PC-9 (cell line): ENCODE measurements at regions not wholly inside any gene's neighbourhood (a gene's known extent, or its start where the extent isn't known, plus 50 kb on each side); places are given as distances from the start of the nearest gene placed in this dataset.

ENCODE experiments used
- BruUV-seq: library from RNA; stranded (reverse); fragments of 400-500 nt; replicated peaks from 2 replicates; lab custom pipeline; 2021; lab: Mats Ljungman, UMichigan
- CTCF ChIA-PET: fragments of 300-600 bp; sonication (Branson Sonifier 250); formaldehyde crosslinking; loops from one replicate; lab custom pipeline; 2022; ENCODE audit warnings: antibody characterized with exemption; lab: Charles Lee
- POLR2A ChIA-PET: fragments of 300-600 bp; sonication (Branson Sonifier 250); formaldehyde crosslinking; loops from one replicate; lab custom pipeline; 2022; ENCODE audit warnings: antibody characterized with exemption; ENCODE audit not compliant: unreplicated experiment; lab: Charles Lee
- DNase-seq, 2 experiments: peaks; one replicate each; pipeline versions ENCODE4 v3.0.0 to v3.0.0-alpha.2; 2015 to 2022; ENCODE audit warnings: mixed read lengths in 1 of 2
- H2AFZ ChIP-seq: fragments of 200-600 bp; sonication (generic); 2 replicates; pipeline ENCODE4 v1.8.1; 2017; ENCODE audit warnings: antibody characterized with exemption
- H3F3A ChIP-seq: fragments of 200-600 bp; sonication (generic); 2 replicates; pipeline ENCODE4 v1.8.1; 2017; ENCODE audit warnings: antibody characterized with exemption, mild to moderate bottlenecking, low read depth; ENCODE audit not compliant: insufficient read depth
- H3K27ac ChIP-seq: fragments of 200-600 bp; sonication (generic); 2 replicates; pipeline ENCODE4 v1.6.1; 2016; ENCODE audit warnings: mixed run types
- H3K27me3 ChIP-seq: fragments of 200-600 bp; sonication (generic); 2 replicates; pipeline ENCODE4 v1.6.1; 2016; ENCODE audit warnings: low read depth, mixed run types; ENCODE audit not compliant: insufficient read depth
- H3K36me3 ChIP-seq: fragments of 200-600 bp; sonication (generic); 2 replicates; pipeline ENCODE4 v1.6.1; 2016; ENCODE audit warnings: low read depth, mixed run types
- H3K4me1 ChIP-seq: fragments of 200-600 bp; sonication (generic); replicated peaks from 2 replicates; pipeline ENCODE4 v1.6.1; 2016; ENCODE audit warnings: mixed run types; ENCODE audit not compliant: insufficient read depth
- H3K4me2 ChIP-seq: fragments of 200-600 bp; sonication (generic); 2 replicates; pipeline ENCODE4 v1.6.1; 2017; ENCODE audit warnings: mixed run types
- H3K4me3 ChIP-seq: fragments of 200-600 bp; sonication (generic); 2 replicates; pipeline ENCODE4 v1.6.1; 2016; ENCODE audit warnings: mixed run types
- H3K79me2 ChIP-seq: fragments of 200-600 bp; sonication (generic); 2 replicates; pipeline ENCODE4 v1.6.1; 2017; ENCODE audit warnings: low read depth, mixed run types
- H3K9me2 ChIP-seq: fragments of 200-600 bp; sonication (generic); 2 replicates; pipeline ENCODE4 v1.8.1; 2017; ENCODE audit warnings: mild to moderate bottlenecking; ENCODE audit not compliant: insufficient read depth
- H3K9me3 ChIP-seq: fragments of 200-600 bp; sonication (generic); 2 replicates; pipeline ENCODE4 v1.8.1; 2016; ENCODE audit warnings: low read depth; ENCODE audit not compliant: insufficient read depth
- H4K20me1 ChIP-seq: fragments of 200-600 bp; sonication (generic); 2 replicates; pipeline ENCODE4 v1.8.1; 2017; ENCODE audit not compliant: insufficient read depth
- EZH2 ChIP-seq: fragments of 200-600 bp; sonication (generic); IDR thresholded peaks from 2 replicates; pipeline ENCODE4 v1.8.0; 2017; ENCODE audit warnings: antibody characterized with exemption, low read depth
- intact Hi-C: fragments of 100-400 bp; cut with micrococcal nuclease; formaldehyde crosslinking; loops from one replicate; pipeline ENCODE4 v1.10.0; 2022; ENCODE audit not compliant: unreplicated experiment
- TF ChIP-seq, protein P1 (sequence below): fragments of 200-600 bp; sonication (generic); conservative IDR thresholded peaks from 2 replicates; pipeline ENCODE4 v1.6.1; 2017; ENCODE audit warnings: mixed run types, antibody characterized with exemption, mild to moderate bottlenecking, moderate library complexity

DNA sequence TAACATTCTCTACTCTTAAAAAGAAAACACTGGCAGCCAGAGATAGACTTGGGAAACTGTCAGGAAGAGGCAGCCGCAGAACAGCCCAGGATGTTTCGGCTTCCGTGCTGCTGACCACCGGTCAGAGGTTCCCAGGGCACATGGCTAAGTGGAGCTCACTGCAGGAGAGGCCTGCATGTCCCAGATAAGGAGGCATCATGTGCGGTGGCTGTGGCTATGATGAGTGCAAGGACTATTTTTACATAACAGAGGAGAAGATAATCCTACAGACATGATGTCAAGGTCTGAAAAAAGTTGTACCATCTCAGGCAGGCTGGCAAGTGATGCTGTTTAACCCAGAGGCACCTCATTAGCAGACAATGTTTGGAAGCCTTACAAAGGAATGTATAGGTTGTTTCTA is 252.3 kb downstream of the CYRIA start:
- Histone ChIP-seq H3K79me2 (no peaks in the 10 kb centered on the region), H3F3A (no peaks in the 10 kb centered on the region), H3K9me2 (no peaks in the 10 kb centered on the region), H3K27ac (no peak overlapping the region), H3K36me3 (no peaks in the 10 kb centered on the region), H4K20me1 (no peaks in the 10 kb centered on the region), H3K4me2 (no peak overlapping the region), H3K4me1 (no peaks in the 10 kb centered on the region), H3K9me3 (no peaks in the 10 kb centered on the region), H3K27me3 (peaks cover 19% of the 10 kb centered on the region; the same call in 1 of the 2 replicates), H3K4me3 (no peak overlapping the region), H2AFZ (no peak overlapping the region)
- intact Hi-C loops = no loop called here
- ChIA-PET POLR2A (no interaction called here), CTCF (no interaction called here)
- BruUV-seq = no TSS peak
- no peak for TF ChIP-seq EZH2
- TF ChIP-seq, protein P1, sequence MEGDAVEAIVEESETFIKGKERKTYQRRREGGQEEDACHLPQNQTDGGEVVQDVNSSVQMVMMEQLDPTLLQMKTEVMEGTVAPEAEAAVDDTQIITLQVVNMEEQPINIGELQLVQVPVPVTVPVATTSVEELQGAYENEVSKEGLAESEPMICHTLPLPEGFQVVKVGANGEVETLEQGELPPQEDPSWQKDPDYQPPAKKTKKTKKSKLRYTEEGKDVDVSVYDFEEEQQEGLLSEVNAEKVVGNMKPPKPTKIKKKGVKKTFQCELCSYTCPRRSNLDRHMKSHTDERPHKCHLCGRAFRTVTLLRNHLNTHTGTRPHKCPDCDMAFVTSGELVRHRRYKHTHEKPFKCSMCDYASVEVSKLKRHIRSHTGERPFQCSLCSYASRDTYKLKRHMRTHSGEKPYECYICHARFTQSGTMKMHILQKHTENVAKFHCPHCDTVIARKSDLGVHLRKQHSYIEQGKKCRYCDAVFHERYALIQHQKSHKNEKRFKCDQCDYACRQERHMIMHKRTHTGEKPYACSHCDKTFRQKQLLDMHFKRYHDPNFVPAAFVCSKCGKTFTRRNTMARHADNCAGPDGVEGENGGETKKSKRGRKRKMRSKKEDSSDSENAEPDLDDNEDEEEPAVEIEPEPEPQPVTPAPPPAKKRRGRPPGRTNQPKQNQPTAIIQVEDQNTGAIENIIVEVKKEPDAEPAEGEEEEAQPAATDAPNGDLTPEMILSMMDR = no peak
- no peak for DNase-seq

DNA sequence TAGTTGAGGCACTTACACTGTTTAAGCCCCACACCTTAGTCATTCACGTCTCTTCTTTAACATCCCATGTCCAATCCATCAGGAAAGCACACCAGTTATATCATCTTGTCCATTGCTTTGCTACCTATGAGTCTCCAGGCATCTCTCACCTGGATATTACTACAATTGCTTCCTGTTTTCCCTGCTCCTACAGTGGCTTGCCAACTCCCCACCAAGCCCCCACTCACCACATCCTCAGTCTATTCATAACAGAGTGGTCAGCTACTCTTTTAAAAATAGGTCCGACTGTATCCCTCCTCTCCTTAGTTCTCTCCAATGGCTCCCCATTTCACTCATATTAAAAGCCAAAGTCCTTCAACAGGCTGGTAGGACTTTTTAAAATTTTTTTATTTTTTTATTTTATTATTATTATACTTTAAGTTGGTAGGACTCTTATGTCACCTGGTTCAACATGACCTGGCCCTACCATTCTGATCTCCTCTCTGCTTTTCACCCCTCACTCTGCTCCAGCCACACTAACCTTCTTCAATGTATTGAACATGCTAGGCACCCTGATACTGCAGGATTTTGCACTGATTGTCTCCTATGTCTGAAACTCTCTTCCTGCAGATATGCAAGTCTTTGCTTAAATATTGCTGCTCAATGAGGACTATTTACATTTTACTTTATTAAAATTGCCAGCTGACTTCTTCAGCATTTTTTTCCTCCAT is 253.2 kb downstream of the CYRIA start:
- CTCF ChIA-PET = no interaction called here
- Histone ChIP-seq H3K27me3 (peaks cover 11% of the 10 kb centered on the region; the same call in 1 of the 2 replicates), H4K20me1 (no peaks in the 10 kb centered on the region), H3K27ac (no peak overlapping the region), H3K36me3 (no peaks in the 10 kb centered on the region), H3F3A (no peaks in the 10 kb centered on the region), H3K79me2 (no peaks in the 10 kb centered on the region), H3K9me2 (no peaks in the 10 kb centered on the region), H3K4me3 (no peak overlapping the region), H2AFZ (no peak overlapping the region), H3K9me3 (no peaks in the 10 kb centered on the region), H3K4me1 (no peaks in the 10 kb centered on the region), H3K4me2 (no peak overlapping the region)
- no TSS peak for BruUV-seq
- intact Hi-C loops = no loop called here
- POLR2A ChIA-PET = no interaction called here
- no peak for DNase-seq
- TF ChIP-seq, protein P1 = no peak
- no peak for TF ChIP-seq EZH2

DNA sequence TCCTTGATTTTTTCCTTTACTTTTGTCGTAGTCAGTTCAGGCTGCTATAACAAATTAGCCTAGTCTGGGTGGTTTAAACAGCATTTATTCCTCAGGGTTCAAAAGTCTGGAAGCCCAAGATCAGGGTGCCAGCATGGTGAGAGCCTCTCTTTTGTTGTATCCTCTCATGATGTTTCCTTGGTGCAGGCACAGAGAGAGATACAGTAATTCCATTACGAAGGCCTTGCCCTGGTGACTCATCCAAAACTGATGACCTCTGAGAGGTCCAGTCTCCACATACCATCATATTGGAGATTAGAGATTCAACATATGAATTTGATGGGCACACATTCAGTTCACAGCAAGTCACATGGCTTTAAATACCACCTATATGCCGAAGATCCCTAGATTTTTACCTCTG is 253.8 kb downstream of the CYRIA start:
- Histone ChIP-seq H3F3A (no peaks in the 10 kb centered on the region), H3K4me3 (no peak overlapping the region), H3K4me1 (no peaks in the 10 kb centered on the region), H4K20me1 (no peaks in the 10 kb centered on the region), H3K9me3 (no peaks in the 10 kb centered on the region), H3K36me3 (no peaks in the 10 kb centered on the region), H2AFZ (no peak overlapping the region), H3K9me2 (no peaks in the 10 kb centered on the region), H3K4me2 (no peak overlapping the region), H3K27ac (no peak overlapping the region), H3K27me3 (0 out of 2 replicates have a peak, but pooled peaks cover 4% of the 10 kb centered on the region), H3K79me2 (no peaks in the 10 kb centered on the region)
- CTCF ChIA-PET = no interaction called here
- no peak for TF ChIP-seq EZH2
- TF ChIP-seq, protein P1 = no peak
- intact Hi-C loops = no loop called here
- DNase-seq = no peak
- POLR2A ChIA-PET = no interaction called here
- no TSS peak for BruUV-seq
